ENCODE measurements at regions not wholly inside any gene's neighbourhood (a gene's known extent, or its start where the extent isn't known, plus 50 kb on each side); places are given as distances from the start of the nearest gene placed in this dataset.

GRCh38 chr1:193680924-193681316, 494.5 kb upstream of the B3GALT2 start:
- no peak for DNase-seq (ENCODE audit: low read depth in 2 of 2)

GRCh38 chr1:193680247-193680923, 494.0 kb upstream of the B3GALT2 start:
- DNase-seq (ENCODE audit: low read depth in 2 of 2) = no peak

- no peak for DNase-seq (ENCODE audit: low read depth in 2 of 2)
Observed at GRCh38 chr1:193677874-193678273, 491.5 kb upstream of the B3GALT2 start.

- no peak for DNase-seq (ENCODE audit: low read depth in 2 of 2)
Observed at GRCh38 chr1:193676996-193677549, 490.7 kb upstream of the B3GALT2 start.

- DNase-seq (ENCODE audit: low read depth in 2 of 2) = no peak
Observed at GRCh38 chr1:193674292-193674944, 488.0 kb upstream of the B3GALT2 start.

- no peak for DNase-seq (ENCODE audit: low read depth in 2 of 2)
Observed at GRCh38 chr1:193666485-193667083, 480.2 kb upstream of the B3GALT2 start.

GRCh38 chr1:193663965-193664364, 477.6 kb upstream of the B3GALT2 start:
- DNase-seq (ENCODE audit: low read depth in 2 of 2) = no peak

GRCh38 chr1:193662030-193662429, 475.6 kb upstream of the B3GALT2 start:
- DNase-seq (ENCODE audit: low read depth in 2 of 2) = no peak

- no peak for DNase-seq (ENCODE audit: low read depth in 2 of 2)
Observed at GRCh38 chr1:193661385-193661784, 475.0 kb upstream of the B3GALT2 start.

- no peak for DNase-seq (ENCODE audit: low read depth in 2 of 2)
Observed at GRCh38 chr1:193660428-193660827, 474.0 kb upstream of the B3GALT2 start.

GRCh38 chr1:193658691-193659090, 472.3 kb upstream of the B3GALT2 start:
- no peak for DNase-seq (ENCODE audit: low read depth in 2 of 2)

GRCh38 chr1:193658081-193658480, 471.7 kb upstream of the B3GALT2 start:
- DNase-seq (ENCODE audit: low read depth in 2 of 2) = no peak

GRCh38 chr1:193657552-193657951, 471.1 kb upstream of the B3GALT2 start:
- DNase-seq (ENCODE audit: low read depth in 2 of 2) = no peak

GRCh38 chr1:193656841-193657240, 470.4 kb upstream of the B3GALT2 start:
- DNase-seq (ENCODE audit: low read depth in 2 of 2) = no peak

GRCh38 chr1:193654951-193655735, 468.7 kb upstream of the B3GALT2 start:
- no peak for DNase-seq (ENCODE audit: low read depth in 2 of 2)

- DNase-seq (ENCODE audit: low read depth in 2 of 2) = no peak
Observed at GRCh38 chr1:193649587-193649986, 463.2 kb upstream of the B3GALT2 start.

- no peak for DNase-seq (ENCODE audit: low read depth in 2 of 2)
Observed at GRCh38 chr1:193634876-193635275, 448.5 kb upstream of the B3GALT2 start.

GRCh38 chr1:193634470-193634869, 448.1 kb upstream of the B3GALT2 start:
- no peak for DNase-seq (ENCODE audit: low read depth in 2 of 2)

- no peak for DNase-seq (ENCODE audit: low read depth in 2 of 2)
Observed at GRCh38 chr1:193633991-193634390, 447.6 kb upstream of the B3GALT2 start.

GRCh38 chr1:193633093-193633492, 446.7 kb upstream of the B3GALT2 start:
- no peak for DNase-seq (ENCODE audit: low read depth in 2 of 2)

- DNase-seq (ENCODE audit: low read depth in 2 of 2) = no peak
Observed at GRCh38 chr1:193631306-193631705, 444.9 kb upstream of the B3GALT2 start.

GRCh38 chr1:193629875-193630274, 443.5 kb upstream of the B3GALT2 start:
- DNase-seq (ENCODE audit: low read depth in 2 of 2) = no peak
